ENCODE measurements at regions not wholly inside any gene's neighbourhood (a gene's known extent, or its start where the extent isn't known, plus 50 kb on each side); places are given as distances from the start of the nearest gene placed in this dataset.

GRCh38 chr3:72480366-72480765 lies 367.9 kb downstream of the SHQ1 start:
- no peak for TF ChIP-seq CTCF (IDR thresholded peaks at IDR 0.05; ENCODE audit: borderline replicate concordance, insufficient read depth, low read depth, low read length)

GRCh38 chr3:72479651-72480215 lies 368.5 kb downstream of the SHQ1 start:
- H3K4me3 ChIP-seq (ENCODE audit: low read depth, low read length), result no peak overlapping the region
- TF ChIP-seq CTCF (IDR thresholded peaks at IDR 0.05; ENCODE audit: borderline replicate concordance, insufficient read depth, low read depth, low read length), result no peak

More at GRCh38 chr3:72480366-72480765, 367.9 kb downstream of the SHQ1 start:
- no peak overlapping the region for H3K4me3 ChIP-seq (ENCODE audit: low read depth, low read length)

- no peak overlapping the region for H3K4me3 ChIP-seq (ENCODE audit: low read depth, low read length)
- TF ChIP-seq CTCF (IDR thresholded peaks at IDR 0.05; ENCODE audit: borderline replicate concordance, insufficient read depth, low read depth, low read length), result no peak
Observed at GRCh38 chr3:72476139-72476483, 372.1 kb downstream of the SHQ1 start.

- TF ChIP-seq CTCF (IDR thresholded peaks at IDR 0.05; ENCODE audit: borderline replicate concordance, insufficient read depth, low read depth, low read length), result no peak
- no peak overlapping the region for H3K4me3 ChIP-seq (ENCODE audit: low read depth, low read length)
Observed at GRCh38 chr3:72475258-72476138, 372.7 kb downstream of the SHQ1 start.

GRCh38 chr3:72474775-72475174 lies 373.5 kb downstream of the SHQ1 start:
- TF ChIP-seq CTCF (IDR thresholded peaks at IDR 0.05; ENCODE audit: borderline replicate concordance, insufficient read depth, low read depth, low read length), result no peak
- no peak overlapping the region for H3K4me3 ChIP-seq (ENCODE audit: low read depth, low read length)

- no peak for TF ChIP-seq CTCF (IDR thresholded peaks at IDR 0.05; ENCODE audit: borderline replicate concordance, insufficient read depth, low read depth, low read length)
- H3K4me3 ChIP-seq (ENCODE audit: low read depth, low read length), result no peak overlapping the region
Observed at GRCh38 chr3:72473156-72473555, 375.1 kb downstream of the SHQ1 start.

GRCh38 chr3:72470904-72471417 lies 377.3 kb downstream of the SHQ1 start:
- TF ChIP-seq CTCF (IDR thresholded peaks at IDR 0.05; ENCODE audit: borderline replicate concordance, insufficient read depth, low read depth, low read length), result no peak
- no peak overlapping the region for H3K4me3 ChIP-seq (ENCODE audit: low read depth, low read length)

All from GM12875 (cell line).